ENCODE measurements at regions not wholly inside any gene's neighbourhood (a gene's known extent, or its start where the extent isn't known, plus 50 kb on each side); places are given as distances from the start of the nearest gene placed in this dataset.

- TF ChIP-seq POU2F2 (IDR thresholded peaks at IDR 0.05; ENCODE audit: low read depth, low read length) (no peak), PAX5 (IDR thresholded peaks at IDR 0.05; ENCODE audit: insufficient read depth, low read length, severe bottlenecking) (no peak), POLR2AphosphoS5 (IDR thresholded peaks at IDR 0.05; ENCODE audit: low read depth, low read length) (no peak), SPI1 (IDR thresholded peaks at IDR 0.05; ENCODE audit: low read depth, low read length) (no peak), POLR2A (IDR thresholded peaks at IDR 0.05; ENCODE audit: low read depth, low read length) (no peak), TAF1 (IDR thresholded peaks at IDR 0.05; ENCODE audit: low read depth, low read length) (no peak)
- FAIRE-seq (no peak), DNase-seq (ENCODE audit: insufficient read length, low spot score) (no peak)
Measured at GRCh38 chrX:122076241-122076640, 1028.8 kb downstream of the GLUD2 start.

GRCh38 chrX:122078079-122078478 lies 1030.7 kb downstream of the GLUD2 start:
- TF ChIP-seq SPI1 (IDR thresholded peaks at IDR 0.05; ENCODE audit: low read depth, low read length) (no peak), POLR2AphosphoS5 (IDR thresholded peaks at IDR 0.05; ENCODE audit: low read depth, low read length) (no peak), PAX5 (IDR thresholded peaks at IDR 0.05; ENCODE audit: insufficient read depth, low read length, severe bottlenecking) (no peak), POLR2A (IDR thresholded peaks at IDR 0.05; ENCODE audit: low read depth, low read length) (no peak), POU2F2 (IDR thresholded peaks at IDR 0.05; ENCODE audit: low read depth, low read length) (no peak), TAF1 (IDR thresholded peaks at IDR 0.05; ENCODE audit: low read depth, low read length) (no peak)
- FAIRE-seq = no peak

GRCh38 chrX:122087341-122087740 lies 1039.9 kb downstream of the GLUD2 start:
- FAIRE-seq = no peak
- DNase-seq (ENCODE audit: insufficient read length, low spot score) = no peak
- TF ChIP-seq POLR2AphosphoS5 (IDR thresholded peaks at IDR 0.05; ENCODE audit: low read depth, low read length) = no peak
- no peak for TF ChIP-seq POU2F2 (IDR thresholded peaks at IDR 0.05; ENCODE audit: low read depth, low read length)
- TF ChIP-seq TAF1 (IDR thresholded peaks at IDR 0.05; ENCODE audit: low read depth, low read length) = no peak
- no peak for TF ChIP-seq SPI1 (IDR thresholded peaks at IDR 0.05; ENCODE audit: low read depth, low read length)
- TF ChIP-seq PAX5 (IDR thresholded peaks at IDR 0.05; ENCODE audit: insufficient read depth, low read length, severe bottlenecking) = no peak
- TF ChIP-seq POLR2A (IDR thresholded peaks at IDR 0.05; ENCODE audit: low read depth, low read length) = no peak

More at GRCh38 chrX:122078079-122078478, 1030.7 kb downstream of the GLUD2 start:
- DNase-seq (ENCODE audit: insufficient read length, low spot score) = no peak

- DNase-seq (ENCODE audit: insufficient read length, low spot score) (no peak), FAIRE-seq (no peak)
- TF ChIP-seq POLR2A (IDR thresholded peaks at IDR 0.05; ENCODE audit: low read depth, low read length) (no peak), SPI1 (IDR thresholded peaks at IDR 0.05; ENCODE audit: low read depth, low read length) (no peak), POLR2AphosphoS5 (IDR thresholded peaks at IDR 0.05; ENCODE audit: low read depth, low read length) (no peak), TAF1 (IDR thresholded peaks at IDR 0.05; ENCODE audit: low read depth, low read length) (no peak), PAX5 (IDR thresholded peaks at IDR 0.05; ENCODE audit: insufficient read depth, low read length, severe bottlenecking) (no peak), POU2F2 (IDR thresholded peaks at IDR 0.05; ENCODE audit: low read depth, low read length) (no peak)
Measured at GRCh38 chrX:122091571-122091970, 1044.2 kb downstream of the GLUD2 start.

GRCh38 chrX:122092360-122092759 lies 1045.0 kb downstream of the GLUD2 start:
- no peak for DNase-seq (ENCODE audit: insufficient read length, low spot score)
- no peak for FAIRE-seq
- TF ChIP-seq PAX5 (IDR thresholded peaks at IDR 0.05; ENCODE audit: insufficient read depth, low read length, severe bottlenecking) (no peak), POLR2A (IDR thresholded peaks at IDR 0.05; ENCODE audit: low read depth, low read length) (no peak), POLR2AphosphoS5 (IDR thresholded peaks at IDR 0.05; ENCODE audit: low read depth, low read length) (no peak), TAF1 (IDR thresholded peaks at IDR 0.05; ENCODE audit: low read depth, low read length) (no peak), POU2F2 (IDR thresholded peaks at IDR 0.05; ENCODE audit: low read depth, low read length) (no peak)

GRCh38 chrX:122092978-122093377 lies 1045.6 kb downstream of the GLUD2 start:
- DNase-seq (ENCODE audit: insufficient read length, low spot score) = no peak
- no peak for TF ChIP-seq PAX5 (IDR thresholded peaks at IDR 0.05; ENCODE audit: insufficient read depth, low read length, severe bottlenecking)
- TF ChIP-seq POLR2A (IDR thresholded peaks at IDR 0.05; ENCODE audit: low read depth, low read length) = no peak
- no peak for TF ChIP-seq POU2F2 (IDR thresholded peaks at IDR 0.05; ENCODE audit: low read depth, low read length)
- no peak for TF ChIP-seq SPI1 (IDR thresholded peaks at IDR 0.05; ENCODE audit: low read depth, low read length)
- TF ChIP-seq TAF1 (IDR thresholded peaks at IDR 0.05; ENCODE audit: low read depth, low read length) = no peak
- no peak for TF ChIP-seq POLR2AphosphoS5 (IDR thresholded peaks at IDR 0.05; ENCODE audit: low read depth, low read length)

GRCh38 chrX:122094611-122095010 lies 1047.2 kb downstream of the GLUD2 start:
- DNase-seq (ENCODE audit: insufficient read length, low spot score) (no peak), FAIRE-seq (no peak)
- no peak for TF ChIP-seq POLR2AphosphoS5 (IDR thresholded peaks at IDR 0.05; ENCODE audit: low read depth, low read length)

More at GRCh38 chrX:122092978-122093377, 1045.6 kb downstream of the GLUD2 start:
- no peak for FAIRE-seq

- no peak for DNase-seq (ENCODE audit: insufficient read length, low spot score)
- TF ChIP-seq POLR2AphosphoS5 (IDR thresholded peaks at IDR 0.05; ENCODE audit: low read depth, low read length) (no peak), PAX5 (IDR thresholded peaks at IDR 0.05; ENCODE audit: insufficient read depth, low read length, severe bottlenecking) (no peak), SPI1 (IDR thresholded peaks at IDR 0.05; ENCODE audit: low read depth, low read length) (no peak), POLR2A (IDR thresholded peaks at IDR 0.05; ENCODE audit: low read depth, low read length) (no peak), POU2F2 (IDR thresholded peaks at IDR 0.05; ENCODE audit: low read depth, low read length) (no peak), TAF1 (IDR thresholded peaks at IDR 0.05; ENCODE audit: low read depth, low read length) (no peak)
- no peak for FAIRE-seq
Measured at GRCh38 chrX:122113376-122113775, 1066.0 kb downstream of the GLUD2 start.

GRCh38 chrX:122113896-122114295 lies 1066.5 kb downstream of the GLUD2 start:
- DNase-seq (ENCODE audit: insufficient read length, low spot score) (no peak), FAIRE-seq (no peak)
- TF ChIP-seq PAX5 (IDR thresholded peaks at IDR 0.05; ENCODE audit: insufficient read depth, low read length, severe bottlenecking) = no peak
- no peak for TF ChIP-seq POLR2A (IDR thresholded peaks at IDR 0.05; ENCODE audit: low read depth, low read length)
- no peak for TF ChIP-seq TAF1 (IDR thresholded peaks at IDR 0.05; ENCODE audit: low read depth, low read length)
- TF ChIP-seq POLR2AphosphoS5 (IDR thresholded peaks at IDR 0.05; ENCODE audit: low read depth, low read length) = no peak
- no peak for TF ChIP-seq SPI1 (IDR thresholded peaks at IDR 0.05; ENCODE audit: low read depth, low read length)
- no peak for TF ChIP-seq POU2F2 (IDR thresholded peaks at IDR 0.05; ENCODE audit: low read depth, low read length)

- no peak for FAIRE-seq
- no peak for TF ChIP-seq POU2F2 (IDR thresholded peaks at IDR 0.05; ENCODE audit: low read depth, low read length)
- no peak for TF ChIP-seq TAF1 (IDR thresholded peaks at IDR 0.05; ENCODE audit: low read depth, low read length)
- no peak for TF ChIP-seq POLR2A (IDR thresholded peaks at IDR 0.05; ENCODE audit: low read depth, low read length)
- no peak for TF ChIP-seq PAX5 (IDR thresholded peaks at IDR 0.05; ENCODE audit: insufficient read depth, low read length, severe bottlenecking)
- TF ChIP-seq POLR2AphosphoS5 (IDR thresholded peaks at IDR 0.05; ENCODE audit: low read depth, low read length) = no peak
- TF ChIP-seq SPI1 (IDR thresholded peaks at IDR 0.05; ENCODE audit: low read depth, low read length) = no peak
- DNase-seq (ENCODE audit: insufficient read length, low spot score) = no peak
Measured at GRCh38 chrX:122115604-122116003, 1068.2 kb downstream of the GLUD2 start.
